ENCODE measurements at regions not wholly inside any gene's neighbourhood (a gene's known extent, or its start where the extent isn't known, plus 50 kb on each side); places are given as distances from the start of the nearest gene placed in this dataset.

GRCh38 chrX:7771788-7772438 lies 71.1 kb upstream of the VCX start (continued):
- TF ChIP-seq ELF3 (CRISPR knock-in tag; IDR thresholded peaks at IDR 0.05) (peak; percentile 50; the same call in 1 of the 2 replicates), TCF7L2 (IDR thresholded peaks at IDR 0.05; ENCODE audit: low read depth, low read length) (no peak), SALL2 (CRISPR knock-in tag; IDR thresholded peaks at IDR 0.05) (no peak), HNF4A (CRISPR knock-in tag; IDR thresholded peaks at IDR 0.05) (peak; percentile 92), ZSCAN9 (CRISPR knock-in tag; IDR thresholded peaks at IDR 0.05; ENCODE audit: borderline replicate concordance) (0 out of 2 replicates have a peak, but pooled peaks have one; percentile 42), XRCC5 (optimal IDR thresholded peaks at IDR 0.05; ENCODE audit: low read length) (no peak), HIVEP1 (CRISPR knock-in tag; IDR thresholded peaks at IDR 0.05) (no peak), ZBTB7A (CRISPR knock-in tag; IDR thresholded peaks at IDR 0.05) (no peak), FOSL1 (CRISPR knock-in tag; IDR thresholded peaks at IDR 0.05; ENCODE audit: borderline replicate concordance) (no peak), CENPX (CRISPR knock-in tag; IDR thresholded peaks at IDR 0.05) (no peak), SOX5 (CRISPR knock-in tag; IDR thresholded peaks at IDR 0.05; ENCODE audit: borderline replicate concordance) (peak; percentile 70), ZNF597 (CRISPR knock-in tag; IDR thresholded peaks at IDR 0.05) (no peak), ARID3A (IDR thresholded peaks at IDR 0.05; ENCODE audit: low read depth, low read length) (peak; percentile 77), ELF4 (CRISPR knock-in tag; IDR thresholded peaks at IDR 0.05; ENCODE audit: borderline replicate concordance) (no peak)
- TF ChIP-seq, protein P1, sequence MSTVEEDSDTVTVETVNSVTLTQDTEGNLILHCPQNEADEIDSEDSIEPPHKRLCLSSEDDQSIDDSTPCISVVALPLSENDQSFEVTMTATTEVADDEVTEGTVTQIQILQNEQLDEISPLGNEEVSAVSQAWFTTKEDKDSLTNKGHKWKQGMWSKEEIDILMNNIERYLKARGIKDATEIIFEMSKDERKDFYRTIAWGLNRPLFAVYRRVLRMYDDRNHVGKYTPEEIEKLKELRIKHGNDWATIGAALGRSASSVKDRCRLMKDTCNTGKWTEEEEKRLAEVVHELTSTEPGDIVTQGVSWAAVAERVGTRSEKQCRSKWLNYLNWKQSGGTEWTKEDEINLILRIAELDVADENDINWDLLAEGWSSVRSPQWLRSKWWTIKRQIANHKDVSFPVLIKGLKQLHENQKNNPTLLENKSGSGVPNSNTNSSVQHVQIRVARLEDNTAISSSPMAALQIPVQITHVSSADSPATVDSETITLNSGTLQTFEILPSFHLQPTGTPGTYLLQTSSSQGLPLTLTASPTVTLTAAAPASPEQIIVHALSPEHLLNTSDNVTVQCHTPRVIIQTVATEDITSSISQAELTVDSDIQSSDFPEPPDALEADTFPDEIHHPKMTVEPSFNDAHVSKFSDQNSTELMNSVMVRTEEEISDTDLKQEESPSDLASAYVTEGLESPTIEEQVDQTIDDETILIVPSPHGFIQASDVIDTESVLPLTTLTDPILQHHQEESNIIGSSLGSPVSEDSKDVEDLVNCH (CRISPR knock-in tag; IDR thresholded peaks at IDR 0.05), result no peak
- TF ChIP-seq, protein P2, sequence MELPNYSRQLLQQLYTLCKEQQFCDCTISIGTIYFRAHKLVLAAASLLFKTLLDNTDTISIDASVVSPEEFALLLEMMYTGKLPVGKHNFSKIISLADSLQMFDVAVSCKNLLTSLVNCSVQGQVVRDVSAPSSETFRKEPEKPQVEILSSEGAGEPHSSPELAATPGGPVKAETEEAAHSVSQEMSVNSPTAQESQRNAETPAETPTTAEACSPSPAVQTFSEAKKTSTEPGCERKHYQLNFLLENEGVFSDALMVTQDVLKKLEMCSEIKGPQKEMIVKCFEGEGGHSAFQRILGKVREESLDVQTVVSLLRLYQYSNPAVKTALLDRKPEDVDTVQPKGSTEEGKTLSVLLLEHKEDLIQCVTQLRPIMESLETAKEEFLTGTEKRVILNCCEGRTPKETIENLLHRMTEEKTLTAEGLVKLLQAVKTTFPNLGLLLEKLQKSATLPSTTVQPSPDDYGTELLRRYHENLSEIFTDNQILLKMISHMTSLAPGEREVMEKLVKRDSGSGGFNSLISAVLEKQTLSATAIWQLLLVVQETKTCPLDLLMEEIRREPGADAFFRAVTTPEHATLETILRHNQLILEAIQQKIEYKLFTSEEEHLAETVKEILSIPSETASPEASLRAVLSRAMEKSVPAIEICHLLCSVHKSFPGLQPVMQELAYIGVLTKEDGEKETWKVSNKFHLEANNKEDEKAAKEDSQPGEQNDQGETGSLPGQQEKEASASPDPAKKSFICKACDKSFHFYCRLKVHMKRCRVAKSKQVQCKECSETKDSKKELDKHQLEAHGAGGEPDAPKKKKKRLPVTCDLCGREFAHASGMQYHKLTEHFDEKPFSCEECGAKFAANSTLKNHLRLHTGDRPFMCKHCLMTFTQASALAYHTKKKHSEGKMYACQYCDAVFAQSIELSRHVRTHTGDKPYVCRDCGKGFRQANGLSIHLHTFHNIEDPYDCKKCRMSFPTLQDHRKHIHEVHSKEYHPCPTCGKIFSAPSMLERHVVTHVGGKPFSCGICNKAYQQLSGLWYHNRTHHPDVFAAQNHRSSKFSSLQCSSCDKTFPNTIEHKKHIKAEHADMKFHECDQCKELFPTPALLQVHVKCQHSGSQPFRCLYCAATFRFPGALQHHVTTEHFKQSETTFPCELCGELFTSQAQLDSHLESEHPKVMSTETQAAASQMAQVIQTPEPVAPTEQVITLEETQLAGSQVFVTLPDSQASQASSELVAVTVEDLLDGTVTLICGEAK (IDR thresholded peaks at IDR 0.05), result no peak
- TF ChIP-seq, protein P2 (CRISPR knock-in tag; IDR thresholded peaks at IDR 0.05), result no peak

Data from HepG2 (cell line).